DOHH2 (cell line): ENCODE measurements at regions not wholly inside any gene's neighbourhood (a gene's known extent, or its start where the extent isn't known, plus 50 kb on each side); places are given as distances from the start of the nearest gene placed in this dataset.

Experiments
- CTCF ChIP-seq: fragments of 200-600 bp; sonication (generic); IDR thresholded peaks from one replicate; pipeline ENCODE4 v1.5.1; 2014; ENCODE audit warnings: antibody characterized with exemption, mild to moderate bottlenecking, low read depth, low read length; ENCODE audit not compliant: poor library complexity, severe bottlenecking
- EZH2phosphoT487 ChIP-seq: fragments of 200-600 bp; sonication (generic); IDR thresholded peaks from 2 replicates; pipeline ENCODE4 v1.6.1; 2017; ENCODE audit warnings: borderline replicate concordance, mild to moderate bottlenecking, antibody characterized with exemption, low read length, moderate library complexity, mixed read lengths

GRCh38 chr12:42981379-42981778 is 391.8 kb upstream of the PRICKLE1 start:
- TF ChIP-seq CTCF (no peak), EZH2phosphoT487 (no peak)
